Nephron progenitor cell (in vitro differentiated cells): ENCODE measurements at regions not wholly inside any gene's neighbourhood (a gene's known extent, or its start where the extent isn't known, plus 50 kb on each side); places are given as distances from the start of the nearest gene placed in this dataset.

Experiments used
- DNase-seq: peaks from one replicate; pipeline ENCODE4 v3.0.0; 2021
- H3K27ac Mint-ChIP-seq: 2 replicates; pipeline ENCODE4 v1.8.0; 2021; ENCODE audit warnings: mild to moderate bottlenecking, moderate library complexity, mixed read lengths
- H3K27me3 Mint-ChIP-seq: 2 replicates; pipeline ENCODE4 v1.8.0; 2021; ENCODE audit warnings: mild to moderate bottlenecking, low read depth, mixed read lengths; ENCODE audit not compliant: poor library complexity
- H3K36me3 Mint-ChIP-seq: 2 replicates; pipeline ENCODE4 v1.8.0; 2021; ENCODE audit warnings: low read depth, mixed read lengths
- H3K4me1 Mint-ChIP-seq: 2 replicates; pipeline ENCODE4 v1.8.0; 2021; ENCODE audit warnings: mixed read lengths
- H3K4me3 Mint-ChIP-seq: 2 replicates; pipeline ENCODE4 v1.8.0; 2021; ENCODE audit warnings: mild to moderate bottlenecking, moderate library complexity, mixed read lengths
- H3K9me3 Mint-ChIP-seq: 2 replicates; pipeline ENCODE4 v1.8.0; 2021; ENCODE audit warnings: mild to moderate bottlenecking, moderate library complexity, mixed read lengths
- TF ChIP-seq, protein P1 (sequence below): fragments of 200-600 bp; sonication (generic); IDR thresholded peaks from 2 replicates; pipeline ENCODE4 v1.5.0; 2021; ENCODE audit warnings: antibody characterized with exemption

DNA sequence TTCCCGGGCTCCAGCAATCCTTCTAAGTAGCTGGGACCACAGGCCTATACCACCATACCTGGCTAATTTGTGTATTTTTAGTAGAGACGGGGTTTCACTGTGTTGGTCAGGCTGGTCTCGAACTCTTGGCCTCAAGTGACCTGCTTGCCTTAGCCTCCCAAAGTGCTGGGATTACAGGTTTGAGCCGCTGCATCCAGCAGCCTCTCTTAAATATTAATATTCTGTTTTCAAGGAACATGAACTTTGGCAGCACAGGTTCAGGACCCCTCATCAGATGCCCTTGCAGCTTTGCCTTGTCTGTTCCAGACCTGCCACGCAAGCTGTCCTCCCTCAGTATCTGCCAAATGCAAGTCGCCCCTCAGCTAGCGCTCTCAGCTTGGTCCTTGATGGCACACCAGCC lies 166.8 kb downstream of the KCTD15 start:
- Mint-ChIP-seq H3K4me3 (no peak overlapping the region), H3K9me3 (peaks cover 9% of the 10 kb centered on the region), H3K27me3 (peaks cover 3% of the 10 kb centered on the region), H3K4me1 (no peaks in the 10 kb centered on the region), H3K27ac (no peak overlapping the region), H3K36me3 (peaks cover 5% of the 10 kb centered on the region)
- no peak for DNase-seq
- TF ChIP-seq, protein P1, sequence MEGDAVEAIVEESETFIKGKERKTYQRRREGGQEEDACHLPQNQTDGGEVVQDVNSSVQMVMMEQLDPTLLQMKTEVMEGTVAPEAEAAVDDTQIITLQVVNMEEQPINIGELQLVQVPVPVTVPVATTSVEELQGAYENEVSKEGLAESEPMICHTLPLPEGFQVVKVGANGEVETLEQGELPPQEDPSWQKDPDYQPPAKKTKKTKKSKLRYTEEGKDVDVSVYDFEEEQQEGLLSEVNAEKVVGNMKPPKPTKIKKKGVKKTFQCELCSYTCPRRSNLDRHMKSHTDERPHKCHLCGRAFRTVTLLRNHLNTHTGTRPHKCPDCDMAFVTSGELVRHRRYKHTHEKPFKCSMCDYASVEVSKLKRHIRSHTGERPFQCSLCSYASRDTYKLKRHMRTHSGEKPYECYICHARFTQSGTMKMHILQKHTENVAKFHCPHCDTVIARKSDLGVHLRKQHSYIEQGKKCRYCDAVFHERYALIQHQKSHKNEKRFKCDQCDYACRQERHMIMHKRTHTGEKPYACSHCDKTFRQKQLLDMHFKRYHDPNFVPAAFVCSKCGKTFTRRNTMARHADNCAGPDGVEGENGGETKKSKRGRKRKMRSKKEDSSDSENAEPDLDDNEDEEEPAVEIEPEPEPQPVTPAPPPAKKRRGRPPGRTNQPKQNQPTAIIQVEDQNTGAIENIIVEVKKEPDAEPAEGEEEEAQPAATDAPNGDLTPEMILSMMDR, result no peak

GRCh38 chr19:33971073-33971472 lies 174.4 kb downstream of the KCTD15 start:
- Mint-ChIP-seq H3K9me3 (peaks cover 35% of the 10 kb centered on the region), H3K4me3 (no peak overlapping the region), H3K4me1 (no peaks in the 10 kb centered on the region), H3K27ac (no peak overlapping the region), H3K27me3 (no peaks in the 10 kb centered on the region), H3K36me3 (peaks cover 5% of the 10 kb centered on the region)
- DNase-seq, result no peak
- TF ChIP-seq, protein P1, result no peak

GRCh38 chr19:33977756-33978685 lies 181.4 kb downstream of the KCTD15 start:
- H3K4me3 Mint-ChIP-seq, result no peak overlapping the region
- DNase-seq, result no peak
- peaks cover 6% of the 10 kb centered on the region for H3K27me3 Mint-ChIP-seq
- TF ChIP-seq, protein P1, result no peak
- no peaks in the 10 kb centered on the region for H3K36me3 Mint-ChIP-seq
- no peak overlapping the region for H3K27ac Mint-ChIP-seq
- peaks cover 23% of the 10 kb centered on the region for H3K9me3 Mint-ChIP-seq
- peaks cover 8% of the 10 kb centered on the region for H3K4me1 Mint-ChIP-seq

- no peak for DNase-seq
- Mint-ChIP-seq H3K4me1 (no peaks in the 10 kb centered on the region), H3K27ac (no peak overlapping the region), H3K27me3 (peaks cover 10% of the 10 kb centered on the region), H3K9me3 (peaks cover 36% of the 10 kb centered on the region), H3K36me3 (no peaks in the 10 kb centered on the region), H3K4me3 (no peak overlapping the region)
- TF ChIP-seq, protein P1, result no peak
These were observed 186.0 kb downstream of the KCTD15 start for GRCh38 chr19:33982706-33983105.

DNA sequence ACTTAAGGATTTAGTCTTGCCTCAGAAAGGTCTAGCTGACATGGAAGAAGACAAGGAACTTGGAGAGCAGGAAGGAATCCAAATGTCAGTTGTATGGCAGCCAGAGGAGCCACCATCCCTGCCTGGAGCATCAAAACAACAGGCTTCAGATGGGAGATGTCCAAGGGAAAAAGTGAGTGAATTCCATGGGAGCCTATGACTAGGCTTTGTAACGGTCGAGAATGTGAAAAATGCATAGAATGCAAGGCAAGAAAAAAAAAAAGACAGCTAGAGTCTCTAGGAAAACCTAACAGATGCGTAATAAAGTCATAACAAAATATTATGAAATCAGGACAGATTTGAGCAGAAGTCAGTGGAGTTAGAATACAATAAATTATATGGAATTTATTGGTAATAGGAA lies 183.7 kb upstream of the LSM14A start:
- H3K4me1 Mint-ChIP-seq, result no peaks in the 10 kb centered on the region
- no peak overlapping the region for H3K4me3 Mint-ChIP-seq
- H3K9me3 Mint-ChIP-seq, result peaks cover 54% of the 10 kb centered on the region
- no peak for DNase-seq
- peaks cover 10% of the 10 kb centered on the region for H3K27me3 Mint-ChIP-seq
- TF ChIP-seq, protein P1, result no peak
- H3K27ac Mint-ChIP-seq, result no peak overlapping the region
- H3K36me3 Mint-ChIP-seq, result no peaks in the 10 kb centered on the region

GRCh38 chr19:33997690-33998089 lies 174.6 kb upstream of the LSM14A start:
- Mint-ChIP-seq H3K27me3 (peaks cover 10% of the 10 kb centered on the region), H3K9me3 (peaks cover 21% of the 10 kb centered on the region)

More at GRCh38 chr19:33997690-33998089, 174.6 kb upstream of the LSM14A start:
- DNase-seq, result no peak
- peaks cover 4% of the 10 kb centered on the region for H3K4me1 Mint-ChIP-seq
- TF ChIP-seq, protein P1, result no peak
- H3K27ac Mint-ChIP-seq, result no peak overlapping the region
- H3K4me3 Mint-ChIP-seq, result no peak overlapping the region
- no peaks in the 10 kb centered on the region for H3K36me3 Mint-ChIP-seq
